HCT116 (cell line): ENCODE measurements at regions not wholly inside any gene's neighbourhood (a gene's known extent, or its start where the extent isn't known, plus 50 kb on each side); places are given as distances from the start of the nearest gene placed in this dataset.

Experiments
- ATAC-seq: fragments of 200-7000 bp; cut with Tn5 transposase; 2 replicates; pipeline ENCODE4 v1.9.1; 2020; ENCODE audit warnings: mild to moderate bottlenecking, moderate library complexity
- BruUV-seq: library from RNA; stranded (reverse); fragments of 400-500 nt; replicated peaks from 2 replicates; lab custom pipeline; 2021; lab: Mats Ljungman, UMichigan
- CTCF ChIA-PET: fragments of 300-600 bp; sonication (Branson Sonifier 250); formaldehyde crosslinking; loops from one replicate; lab custom pipeline; 2021; ENCODE audit warnings: antibody characterized with exemption; lab: Charles Lee
- POLR2A ChIA-PET: fragments of 300-600, 350-600 bp; sonication (Branson Sonifier 250); formaldehyde crosslinking; loops from one replicate; lab custom pipeline; 2021; ENCODE audit warnings: antibody characterized with exemption; lab: Charles Lee
- RAD21 ChIA-PET, 2 experiments: fragments of 300-600 bp; sonication (Branson Sonifier 250); formaldehyde crosslinking; loops; one replicate each; lab custom pipeline; 2023; ENCODE audit warnings: low total read pairs in 2 of 2; ENCODE audit not compliant: uncharacterized antibody in 2 of 2, unreplicated experiment in 2 of 2, low non-redundant PET in 1 of 2; lab: Charles Lee
- DNase-seq: peaks from one replicate; pipeline ENCODE4 v3.0.0-alpha.2; 2010; ENCODE audit warnings: low read depth, low spot score
- H2AFZ ChIP-seq: fragments of 200-600 bp; shearing (Covaris generic), sonication (generic); 2 replicates; pipeline ENCODE4 v1.6.1; 2017; ENCODE audit warnings: low read depth, mixed run types, mixed read lengths, antibody characterized with exemption, low read length; ENCODE audit not compliant: poor library complexity, severe bottlenecking
- H3K27ac ChIP-seq: 2 replicates; pipeline ENCODE4 v1.5.1; 2012; ENCODE audit warnings: low read depth, low read length
- H3K27me3 ChIP-seq: fragments of 200-600 bp; sonication (generic); 2 replicates; pipeline ENCODE4 v1.6.1; 2016; ENCODE audit warnings: mixed run types, low read length, mixed read lengths; ENCODE audit not compliant: insufficient read depth
- H3K36me3 ChIP-seq, 2 experiments: fragments of 200-500 bp in 1 of 2; fragments of 200-600 bp in 1 of 2; sonication (Bioruptor generic) in 1 of 2; sonication (generic) in 1 of 2; 2 replicates each; pipeline versions ENCODE4 v1.5.1 to v1.6.1; 2014 to 2016; ENCODE audit warnings: low read length in 2 of 2, inconsistent platforms in 1 of 2, mixed read lengths in 1 of 2, mixed run types in 1 of 2; ENCODE audit not compliant: insufficient read depth in 2 of 2, control insufficient read depth in 1 of 2
- H3K4me1 ChIP-seq, 2 experiments: fragments of 200-600 bp in 1 of 2; sonication (generic) in 1 of 2; 2 replicates each; pipeline versions ENCODE4 v1.5.1 to v1.6.1; 2012 to 2017; ENCODE audit warnings: low read length in 2 of 2, inconsistent platforms in 1 of 2, mild to moderate bottlenecking in 1 of 2, mixed read lengths in 1 of 2, mixed run types in 1 of 2, moderate library complexity in 1 of 2; ENCODE audit not compliant: insufficient read depth in 2 of 2, control insufficient read depth in 1 of 2
- H3K4me2 ChIP-seq: fragments of 200-600 bp; sonication (generic); 2 replicates; pipeline ENCODE4 v1.6.1; 2017; ENCODE audit warnings: mixed run types, low read length, mixed read lengths
- H3K4me3 ChIP-seq, 2 experiments: fragments of 200-600 bp in 1 of 2; sonication (generic) in 1 of 2; replicated peaks in 1 of 2; 2 replicates each; pipeline ENCODE4 v1.5.1; 2011 to 2016; ENCODE audit warnings: low read length in 2 of 2, control low read depth in 1 of 2, low read depth in 1 of 2, mild to moderate bottlenecking in 1 of 2, mixed read lengths in 1 of 2, mixed run types in 1 of 2
- H3K79me2 ChIP-seq: fragments of 200-600 bp; sonication (generic); 2 replicates; pipeline ENCODE4 v1.6.1; 2017; ENCODE audit warnings: mild to moderate bottlenecking, mixed run types, low read length, moderate library complexity, mixed read lengths; ENCODE audit not compliant: insufficient read depth
- H3K9ac ChIP-seq: fragments of 200-600 bp; sonication (generic); 2 replicates; pipeline ENCODE4 v1.6.1; 2016; ENCODE audit warnings: low read length, mixed read lengths
- H3K9me2 ChIP-seq: fragments of 200-600 bp; sonication (generic), shearing (Covaris generic); 2 replicates; pipeline ENCODE4 v1.6.1; 2017; ENCODE audit warnings: mixed run types, mild to moderate bottlenecking, moderate library complexity; ENCODE audit not compliant: insufficient read depth
- H3K9me3 ChIP-seq, 2 experiments: fragments of 200-500 bp in 1 of 2; fragments of 200-600 bp in 1 of 2; sonication (Bioruptor generic) in 1 of 2; sonication (generic) in 1 of 2; 2 replicates each; pipeline ENCODE4 v1.6.1; 2014 to 2017; ENCODE audit warnings: low read length in 2 of 2, mixed read lengths in 2 of 2, inconsistent platforms in 1 of 2, low read depth in 1 of 2, mild to moderate bottlenecking in 1 of 2, mixed run types in 1 of 2, moderate library complexity in 1 of 2; ENCODE audit not compliant: control insufficient read depth in 1 of 2, insufficient read depth in 1 of 2
- H4K20me1 ChIP-seq: fragments of 200-600 bp; sonication (generic), shearing (Covaris generic); 2 replicates; pipeline ENCODE4 v1.6.1; 2017; ENCODE audit warnings: mixed run types, mild to moderate bottlenecking, moderate library complexity; ENCODE audit not compliant: insufficient read depth
- ATF3 ChIP-seq: IDR thresholded peaks from 2 replicates; pipeline ENCODE4 v1.6.1; 2012
- CEBPB ChIP-seq: IDR thresholded peaks from 2 replicates; pipeline ENCODE4 v1.6.1; 2012; ENCODE audit warnings: low read depth
- CTCF ChIP-seq, 3 experiments: fragments of 200-600 bp in 1 of 3; sonication (generic) in 1 of 3; IDR thresholded peaks in 2 of 3; conservative IDR thresholded peaks in 1 of 3; 2 replicates each; pipeline ENCODE4 v1.5.1; 2012 to 2017; ENCODE audit warnings: low read depth in 2 of 3, low read length in 2 of 3, antibody characterized with exemption in 1 of 3, borderline replicate concordance in 1 of 3, control low read depth in 1 of 3, mild to moderate bottlenecking in 1 of 3, mixed read lengths in 1 of 3, mixed run types in 1 of 3, moderate library complexity in 1 of 3; ENCODE audit not compliant: insufficient read depth in 1 of 3
- EGR1 ChIP-seq: IDR thresholded peaks from 2 replicates; pipeline ENCODE4 v1.6.1; 2012; ENCODE audit warnings: low read depth
- ELF1 ChIP-seq: IDR thresholded peaks from 2 replicates; pipeline ENCODE4 v1.6.1; 2012; ENCODE audit warnings: low read depth, borderline replicate concordance
- EZH2 ChIP-seq: fragments of 200-600 bp; sonication (generic); IDR thresholded peaks from 2 replicates; pipeline ENCODE4 v1.6.1; 2017; ENCODE audit warnings: antibody characterized with exemption, mixed run types
- EZH2phosphoT487 ChIP-seq: fragments of 200-600 bp; IDR thresholded peaks from 2 replicates; pipeline ENCODE4 v1.6.1; 2018; ENCODE audit warnings: antibody characterized with exemption, borderline replicate concordance
- FOSL1 ChIP-seq: IDR thresholded peaks from 2 replicates; pipeline ENCODE4 v1.6.1; 2012; ENCODE audit warnings: low read depth
- JUND ChIP-seq: IDR thresholded peaks from 2 replicates; pipeline ENCODE4 v1.6.1; 2012
- POLR2A ChIP-seq: IDR thresholded peaks from 2 replicates; pipeline ENCODE4 v1.7.0; 2011; ENCODE audit warnings: borderline replicate concordance; ENCODE audit not compliant: insufficient read depth, insufficient read length; ENCODE audit errors: extremely low read depth
- POLR2AphosphoS5 ChIP-seq: IDR thresholded peaks from 2 replicates; pipeline ENCODE4 v1.6.1; 2011; ENCODE audit warnings: mild to moderate bottlenecking, low read depth, low read length, moderate library complexity
- RAD21 ChIP-seq: IDR thresholded peaks from 2 replicates; pipeline ENCODE4 v1.6.1; 2012; ENCODE audit warnings: low read depth, mild to moderate bottlenecking
- SIN3A ChIP-seq: IDR thresholded peaks from 2 replicates; pipeline ENCODE4 v1.6.1; 2012; ENCODE audit warnings: low read depth
- SP1 ChIP-seq: IDR thresholded peaks from 2 replicates; pipeline ENCODE4 v1.6.1; 2012; ENCODE audit warnings: low read depth
- YY1 ChIP-seq: IDR thresholded peaks from 2 replicates; pipeline ENCODE4 v1.6.1; 2011; ENCODE audit warnings: low read length, low read depth, moderate library complexity, mild to moderate bottlenecking; ENCODE audit not compliant: insufficient replicate concordance; ENCODE audit errors: extremely low read depth
- ZBTB33 ChIP-seq: IDR thresholded peaks from 2 replicates; pipeline ENCODE4 v1.6.1; 2011; ENCODE audit warnings: mild to moderate bottlenecking, low read length, moderate library complexity; ENCODE audit not compliant: insufficient replicate concordance; ENCODE audit errors: extremely low read depth
- ZFX ChIP-seq: fragments of 450-650 bp; IDR thresholded peaks from 2 replicates; pipeline ENCODE4 v1.6.1; 2017
- intact Hi-C: fragments of 100-400 bp; cut with micrococcal nuclease; formaldehyde crosslinking; loops from 2 replicates; pipeline ENCODE4 v1.10.0; 2022

DNA sequence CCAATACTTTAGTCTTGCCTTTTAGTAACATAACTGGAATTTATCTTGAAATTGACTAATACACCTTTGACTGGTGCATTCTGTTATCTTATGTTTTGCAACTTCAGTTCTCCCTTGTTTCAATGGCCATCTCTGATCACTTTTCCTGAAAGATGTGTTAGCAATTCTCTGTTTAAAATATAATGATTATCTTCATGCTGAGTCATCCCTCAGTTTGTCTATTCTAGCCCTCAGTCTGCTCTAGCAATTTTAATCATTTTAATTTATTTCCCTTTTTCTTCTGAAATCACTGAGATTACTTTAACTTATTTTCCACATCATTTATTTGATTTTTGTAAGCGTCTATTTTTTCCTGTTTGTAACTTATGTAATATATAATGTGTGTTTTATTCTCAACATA lies 221.9 kb upstream of the PDGFD start:
- intact Hi-C loops, result no loop called here
- Histone ChIP-seq H3K9me3 (no peaks in the 10 kb centered on the region), H3K9ac (no peak overlapping the region), H2AFZ (peak overlapping the region; percentile 10), H3K9me2 (no peaks in the 10 kb centered on the region), H3K27ac (no peak overlapping the region), H4K20me1 (no peaks in the 10 kb centered on the region), H3K4me2 (no peak overlapping the region), H3K79me2 (no peaks in the 10 kb centered on the region), H3K36me3 (no peaks in the 10 kb centered on the region), H3K4me1 (no peaks in the 10 kb centered on the region), H3K27me3 (no peaks in the 10 kb centered on the region), H3K4me3 (no peak overlapping the region)
- ChIA-PET POLR2A (no interaction called here), RAD21 (no interaction called here), CTCF (no interaction called here)
- no peak for TF ChIP-seq RAD21
- TF ChIP-seq EZH2, result no peak
- TF ChIP-seq JUND, result no peak
- no peak for TF ChIP-seq ATF3
- TF ChIP-seq POLR2AphosphoS5, result no peak
- TF ChIP-seq YY1, result no peak
- TF ChIP-seq ELF1, result no peak
- TF ChIP-seq FOSL1, result no peak
- TF ChIP-seq ZBTB33, result no peak
- no peak for TF ChIP-seq POLR2A
- no TSS peak for BruUV-seq
- DNase-seq, result no peak
- no peak for ATAC-seq

DNA sequence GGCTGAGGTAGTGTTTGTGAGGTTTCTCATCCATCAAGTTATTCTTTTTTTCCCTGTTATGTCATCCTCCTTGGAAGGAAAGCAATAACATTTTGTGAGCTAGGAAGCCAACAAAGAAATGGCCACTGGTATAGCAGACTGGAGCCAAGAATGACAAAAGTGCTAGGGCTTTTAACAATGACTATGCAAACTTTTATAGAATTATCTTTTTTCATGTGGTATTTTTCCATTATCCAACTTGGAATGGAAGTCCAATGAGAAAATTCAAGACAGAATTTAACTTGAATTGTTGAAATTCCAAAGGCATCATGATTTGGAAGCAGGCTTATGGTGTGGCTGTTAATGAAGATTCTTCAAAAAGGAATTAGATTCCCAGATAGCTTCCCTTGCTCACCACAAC lies 216.4 kb upstream of the PDGFD start:
- no peaks in the 10 kb centered on the region for H4K20me1 ChIP-seq
- no peak overlapping the region for H3K9ac ChIP-seq
- H3K27me3 ChIP-seq, result no peaks in the 10 kb centered on the region
- ChIA-PET CTCF (no interaction called here), POLR2A (no interaction called here), RAD21 (no interaction called here)
- no peak overlapping the region for H3K27ac ChIP-seq
- intact Hi-C loops, result no loop called here
- H3K79me2 ChIP-seq, result no peaks in the 10 kb centered on the region
- H3K36me3 ChIP-seq, result no peaks in the 10 kb centered on the region
- no peaks in the 10 kb centered on the region for H3K9me3 ChIP-seq
- no peaks in the 10 kb centered on the region for H3K9me2 ChIP-seq
- no peak overlapping the region for H3K4me3 ChIP-seq
- H3K4me1 ChIP-seq, result no peaks in the 10 kb centered on the region
- no peak overlapping the region for H2AFZ ChIP-seq
- DNase-seq (no peak), ATAC-seq (no peak)
- H3K4me2 ChIP-seq, result no peak overlapping the region
- BruUV-seq, result no TSS peak
- TF ChIP-seq EZH2phosphoT487 (no peak), FOSL1 (no peak), CTCF (IDR thresholded peaks at IDR 0.05 in 2 of 3, conservative IDR thresholded peaks at IDR 0.05 in 1 of 3; ENCODE audit: borderline replicate concordance in 1 of 3, insufficient read depth in 1 of 3, low read depth in 2 of 3, low read length in 2 of 3) (no peak), YY1 (no peak), CEBPB (no peak), RAD21 (no peak), POLR2AphosphoS5 (no peak), ZFX (no peak), SIN3A (no peak), ELF1 (no peak), SP1 (no peak), EGR1 (no peak)
